CD4-positive, alpha-beta T cell treated with Interferon gamma for 1 hour (primary cell): ENCODE measurements at regions not wholly inside any gene's neighbourhood (a gene's known extent, or its start where the extent isn't known, plus 50 kb on each side); places are given as distances from the start of the nearest gene placed in this dataset.

Experiments used
- DNase-seq: peaks from one replicate; pipeline ENCODE4 v3.0.0-alpha.2; 2020

- no peak for DNase-seq
Observed at GRCh38 chr3:187618722-187619121, 51.5 kb downstream of the SST start.

GRCh38 chr3:187617213-187617612, 53.0 kb downstream of the SST start:
- no peak for DNase-seq

GRCh38 chr3:187616307-187616972, 53.8 kb downstream of the SST start:
- peak; percentile 25 for DNase-seq

- DNase-seq: no peak
Observed at GRCh38 chr3:187615630-187616029, 54.6 kb downstream of the SST start.

DNA sequence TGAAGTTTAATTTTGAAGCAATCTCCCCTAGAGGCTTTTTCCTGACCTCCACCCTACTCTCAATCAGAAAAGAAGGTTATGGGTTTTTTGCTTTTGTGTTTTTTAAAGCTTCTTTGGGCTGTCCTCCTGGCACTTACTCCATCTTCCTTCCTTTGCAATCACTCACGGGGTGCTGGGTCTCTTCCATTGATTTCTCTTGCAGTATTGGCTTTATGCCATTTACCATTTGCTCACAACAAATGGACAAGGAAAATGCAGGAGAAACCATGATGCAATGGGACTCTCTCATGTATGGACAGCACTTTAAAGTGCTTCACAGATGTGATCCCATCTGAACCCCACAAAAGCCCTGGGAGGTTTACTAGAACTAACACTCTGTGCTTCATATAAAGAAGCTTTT, 57.5 kb downstream of the SST start:
- no peak for DNase-seq

DNA sequence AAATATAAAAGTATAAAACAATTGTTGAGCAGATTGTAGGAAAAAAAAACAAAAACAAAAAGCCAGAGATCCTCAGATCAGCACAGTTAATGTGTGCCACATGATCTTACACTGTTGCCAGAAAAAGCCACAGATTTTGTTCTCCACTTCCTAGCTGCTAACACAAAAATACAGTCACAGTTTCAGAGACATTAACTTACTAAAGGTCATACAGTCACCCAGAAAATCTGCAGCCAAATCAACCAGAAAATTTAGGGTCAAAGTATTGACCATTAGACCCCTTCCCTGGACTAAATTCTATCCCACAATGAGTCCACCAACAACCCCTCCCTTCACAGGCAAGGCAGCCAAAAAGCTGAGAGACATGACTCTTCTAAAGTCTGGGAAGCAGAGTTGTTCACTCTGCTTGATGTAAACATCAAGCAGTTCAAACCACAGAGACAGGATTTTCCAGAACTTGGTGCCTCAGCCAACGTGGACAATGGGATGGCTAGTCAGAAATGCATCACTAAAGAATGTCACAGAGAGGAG, 59.1 kb downstream of the SST start:
- no peak for DNase-seq

GRCh38 chr3:187594272-187594671, 75.9 kb downstream of the SST start:
- DNase-seq: no peak

- no peak for DNase-seq
Observed at GRCh38 chr3:187593451-187593850, 76.7 kb downstream of the SST start.

GRCh38 chr3:187590861-187591576, 79.2 kb downstream of the SST start:
- DNase-seq: no peak

- no peak for DNase-seq
Observed at GRCh38 chr3:187587076-187587475, 83.1 kb downstream of the SST start.

GRCh38 chr3:187586226-187586625, 84.0 kb downstream of the SST start:
- no peak for DNase-seq

DNA sequence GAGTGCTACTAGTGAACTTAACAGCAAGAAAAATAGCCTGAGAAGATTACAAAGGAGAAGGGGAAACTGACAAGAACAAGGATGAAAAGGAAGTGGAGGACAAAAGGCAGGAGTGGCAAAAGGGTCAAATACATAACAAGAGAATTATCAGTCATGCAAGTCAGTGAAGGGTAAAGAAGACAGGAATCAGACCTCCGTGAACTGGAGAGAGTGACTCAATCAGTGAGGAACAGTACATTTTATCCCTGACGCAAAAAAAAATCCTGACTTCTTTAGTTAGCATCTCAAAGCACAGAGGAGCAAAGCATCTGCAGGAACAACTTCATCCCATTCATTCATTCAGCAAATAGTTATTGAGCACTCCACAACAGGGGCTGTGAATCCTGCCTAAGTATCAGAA, 97.8 kb downstream of the SST start:
- no peak for DNase-seq

DNA sequence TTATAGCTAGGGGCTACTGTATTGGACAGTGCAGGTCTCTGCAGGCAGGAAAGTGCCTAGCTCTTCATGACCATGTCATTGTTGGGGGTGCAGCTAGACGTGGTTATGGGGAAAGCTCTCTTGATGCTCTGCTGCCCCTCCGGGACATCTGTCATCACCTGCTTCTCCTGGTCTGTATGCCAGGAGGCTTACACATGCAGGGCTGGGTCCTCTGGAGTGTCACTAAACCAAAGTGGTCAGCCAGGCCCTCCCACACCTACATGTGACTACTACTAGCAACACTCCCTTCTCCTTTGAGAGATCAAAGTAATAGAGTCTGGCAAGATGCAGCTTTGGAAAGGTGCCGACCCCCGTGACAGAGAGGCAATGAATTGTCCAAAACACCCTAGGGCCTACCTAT, 98.5 kb downstream of the SST start:
- DNase-seq: no peak

GRCh38 chr3:187570776-187571175, 99.4 kb downstream of the SST start:
- DNase-seq: no peak

- no peak for DNase-seq
Observed at GRCh38 chr3:187568171-187568570, 102.0 kb downstream of the SST start.

GRCh38 chr3:187567661-187568121, 102.5 kb downstream of the SST start:
- no peak for DNase-seq

- DNase-seq: no peak
Observed at GRCh38 chr3:187567021-187567420, 103.2 kb downstream of the SST start.

DNA sequence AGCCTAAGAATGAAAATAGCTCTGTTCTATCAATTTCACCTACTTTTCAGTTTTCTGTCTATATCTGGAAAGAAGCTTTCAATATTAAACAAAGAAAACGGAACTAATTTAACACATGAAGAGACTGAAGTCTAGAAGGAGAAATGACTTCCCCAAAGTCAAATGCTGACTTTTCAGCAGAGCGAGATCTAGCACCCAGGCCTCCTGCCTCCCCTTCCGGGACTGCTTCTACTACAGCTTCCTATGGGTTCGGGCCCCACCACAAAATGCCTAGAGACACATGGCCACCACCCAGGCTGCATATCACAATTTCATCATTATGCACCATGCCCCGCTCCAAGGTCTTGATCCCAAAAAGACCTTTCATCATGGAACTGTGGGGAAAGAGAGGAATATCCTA, 104.5 kb downstream of the SST start:
- no peak for DNase-seq

GRCh38 chr3:187558990-187559389, 111.2 kb downstream of the SST start:
- DNase-seq: no peak

DNA sequence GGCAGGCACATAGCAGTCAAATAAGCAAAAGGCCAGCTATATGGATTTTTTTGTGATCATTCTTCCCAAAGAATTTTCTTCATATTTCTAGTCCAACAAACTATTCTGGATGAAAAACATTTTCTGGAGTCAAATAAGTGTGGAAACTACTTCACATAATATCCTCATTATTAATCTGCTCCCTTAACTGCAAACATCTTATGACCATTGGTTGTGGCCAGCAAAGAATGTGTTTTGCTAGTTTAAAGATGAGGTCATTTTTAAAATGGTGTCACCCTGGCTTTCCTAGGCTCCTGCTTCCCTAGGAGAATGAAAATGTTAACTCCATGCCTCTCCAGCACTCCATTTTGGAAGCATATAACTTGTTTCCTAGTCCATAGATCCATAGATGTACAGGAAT, 118.8 kb downstream of the SST start:
- DNase-seq: no peak

DNA sequence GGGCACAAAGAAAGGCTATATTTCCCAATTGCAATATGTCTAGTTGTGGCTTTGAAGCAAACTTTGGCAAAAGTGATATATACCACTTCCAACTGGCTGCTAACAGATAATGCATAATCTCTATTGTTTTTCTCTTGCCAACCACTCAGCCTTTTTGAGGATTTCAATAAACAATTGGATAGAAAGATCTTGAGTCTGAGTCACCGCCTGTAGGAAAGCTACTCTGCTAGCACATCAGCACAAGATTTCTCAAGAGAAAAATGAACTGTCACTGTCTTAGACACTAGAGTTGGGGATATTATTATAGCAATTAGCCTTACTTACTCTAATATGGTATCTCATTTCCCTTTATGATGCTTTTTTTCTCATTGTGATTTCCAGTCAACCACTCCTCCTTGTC, 119.7 kb downstream of the SST start:
- DNase-seq: no peak

GRCh38 chr3:187545366-187545765, 124.8 kb downstream of the SST start:
- DNase-seq: no peak

DNA sequence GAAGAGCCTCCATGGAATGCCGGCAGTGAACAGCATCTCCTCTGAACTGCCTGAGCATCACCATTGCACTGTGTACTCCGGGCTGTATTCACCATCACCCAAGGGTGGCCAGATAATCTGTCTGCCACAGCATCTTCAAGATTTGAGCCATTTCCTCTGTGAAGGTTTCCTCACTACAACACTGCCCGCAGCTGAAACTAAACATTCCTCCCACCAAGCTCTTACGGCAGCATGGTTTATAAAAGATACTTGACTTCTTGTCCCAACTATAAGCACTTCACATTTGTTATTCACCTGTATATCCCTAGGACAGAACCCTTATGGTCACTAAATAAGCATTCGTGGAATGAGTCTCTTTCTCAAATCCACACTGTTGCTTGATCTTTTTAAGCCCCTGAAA, 125.9 kb downstream of the SST start:
- no peak for DNase-seq

- no peak for DNase-seq
Observed at GRCh38 chr3:187540847-187541246, 129.3 kb downstream of the SST start.

DNA sequence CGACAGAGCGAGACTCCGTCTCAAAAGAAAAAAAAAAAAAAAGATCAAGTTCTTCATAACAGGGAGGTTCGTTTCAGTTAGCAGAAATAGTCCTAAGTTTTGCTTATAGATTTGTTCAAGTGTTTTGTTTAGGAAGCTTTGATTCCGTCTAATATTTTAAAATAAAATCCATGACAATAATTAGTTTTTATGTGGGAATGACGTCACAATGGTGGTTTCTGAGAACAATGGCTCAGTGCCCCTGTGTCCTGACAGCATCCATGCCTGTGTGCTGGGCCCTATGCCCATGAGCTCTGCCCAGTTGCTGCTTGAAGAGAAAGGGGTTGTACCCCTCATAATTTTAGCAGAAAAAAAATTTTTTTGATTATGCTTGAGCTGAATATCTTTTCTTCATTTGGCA, 134.0 kb downstream of the SST start:
- no peak for DNase-seq
